ENCODE measurements at regions not wholly inside any gene's neighbourhood (a gene's known extent, or its start where the extent isn't known, plus 50 kb on each side); places are given as distances from the start of the nearest gene placed in this dataset.

DNA sequence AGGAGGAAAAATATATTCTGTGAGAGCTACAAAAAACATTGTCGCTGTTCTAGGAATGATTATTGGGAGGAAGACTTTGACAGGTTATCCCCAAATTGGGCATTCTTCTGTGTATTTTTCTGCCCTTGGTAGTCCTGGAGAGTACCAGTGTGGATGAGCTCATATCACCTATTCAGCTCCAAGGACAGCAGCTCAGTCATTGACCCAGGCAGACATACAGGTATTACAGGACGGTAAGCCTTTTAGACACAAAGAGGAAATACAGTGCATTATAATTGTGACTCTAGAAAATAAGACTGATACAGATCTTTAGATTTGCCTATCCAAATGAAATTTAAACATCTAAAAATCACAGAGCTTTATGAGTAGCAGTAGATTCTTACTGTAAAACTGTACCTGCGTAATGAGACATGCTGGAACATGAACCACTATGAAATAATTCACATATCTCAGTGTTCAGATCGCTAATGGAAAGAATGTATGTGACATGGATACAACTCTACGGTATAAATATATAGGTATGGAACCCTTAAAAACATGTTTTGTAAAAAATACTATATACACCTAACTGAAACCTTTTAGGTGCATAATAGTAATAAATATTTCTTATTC lies 56.0 kb downstream of the PLK2 start:
- DNase-seq: no peak
- intact Hi-C loops (cut with DNase I): no loop called here

DNA sequence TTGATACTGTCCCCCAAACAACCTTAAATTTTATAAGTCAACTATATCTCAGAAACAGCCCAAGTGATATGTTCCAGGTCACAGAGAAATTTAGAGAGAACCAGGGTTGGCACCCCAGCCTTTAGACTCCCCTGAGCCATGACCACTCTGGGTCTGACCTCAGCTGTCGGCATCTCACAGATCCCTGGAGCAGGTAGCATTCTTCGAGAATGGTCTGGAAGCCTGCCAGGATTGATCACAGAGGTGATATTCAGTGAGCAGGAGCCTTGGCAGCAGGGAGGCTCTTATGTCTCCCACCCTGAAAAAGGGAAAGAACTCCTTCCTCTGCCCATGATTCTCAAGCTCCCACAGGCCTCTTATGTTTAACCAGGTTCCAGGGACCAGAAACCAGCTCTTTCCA lies 58.2 kb downstream of the PLK2 start:
- no peak for DNase-seq
- intact Hi-C loops (cut with DNase I): no loop called here

DNA sequence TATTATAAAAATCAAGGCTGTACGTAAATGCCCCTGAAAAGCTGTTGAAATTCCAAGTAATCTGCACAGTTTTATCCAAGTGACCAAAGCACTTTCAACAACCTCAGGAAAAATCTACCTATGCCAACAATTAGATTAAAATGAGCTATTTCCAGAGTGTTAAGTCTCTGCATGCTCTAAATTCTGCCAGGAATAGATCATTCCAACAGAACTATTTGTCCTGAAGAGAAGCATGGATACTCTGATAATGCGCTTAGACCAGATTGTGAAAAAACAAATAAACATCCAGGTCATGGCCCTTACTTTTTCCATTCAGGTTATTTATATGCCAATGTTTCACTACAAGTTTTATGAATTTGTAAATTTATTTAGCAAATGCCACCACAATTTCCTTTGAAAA lies 59.1 kb downstream of the PLK2 start:
- DNase-seq: no peak
- intact Hi-C loops (cut with DNase I): no loop called here

DNA sequence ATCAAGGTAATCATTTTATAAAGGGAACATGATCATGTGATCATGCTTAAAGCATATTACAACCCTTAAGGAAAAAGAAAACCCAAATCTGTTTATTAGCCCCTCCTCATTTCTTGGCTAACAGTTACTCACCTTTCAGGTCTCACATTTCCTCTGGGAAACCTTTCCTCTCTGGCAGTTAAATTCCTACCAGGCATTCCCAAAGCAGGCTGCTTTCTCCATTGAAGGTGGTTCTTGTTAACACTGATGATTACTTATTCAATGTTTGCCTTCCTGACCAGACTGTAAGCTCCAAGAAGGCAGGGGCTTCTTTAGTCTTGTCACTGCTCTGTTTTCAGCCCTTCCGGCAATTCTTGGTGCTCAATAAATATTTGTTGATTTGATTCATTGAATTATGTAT lies 59.9 kb downstream of the PLK2 start:
- no peak for DNase-seq
- intact Hi-C loops (cut with DNase I): no loop called here

DNA sequence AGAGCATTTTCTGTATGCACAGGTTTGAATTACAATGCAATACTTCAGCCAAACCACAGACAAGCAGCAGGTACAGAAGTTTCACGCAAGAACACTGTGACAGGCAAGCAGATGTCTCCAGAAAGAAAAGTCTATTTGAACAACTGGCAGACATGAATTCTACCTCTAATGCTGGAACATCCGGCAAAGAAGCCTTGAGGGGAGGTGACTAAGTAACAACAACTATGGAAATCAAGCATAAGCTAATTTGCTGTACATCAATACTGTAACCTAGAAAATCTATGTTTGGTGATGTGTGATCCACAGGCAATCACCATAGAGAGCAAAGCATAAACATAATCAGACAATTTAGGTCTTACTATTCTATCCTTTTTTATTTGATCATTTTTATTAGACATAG lies 65.5 kb downstream of the PLK2 start:
- intact Hi-C loops (cut with DNase I): no loop called here

DNA sequence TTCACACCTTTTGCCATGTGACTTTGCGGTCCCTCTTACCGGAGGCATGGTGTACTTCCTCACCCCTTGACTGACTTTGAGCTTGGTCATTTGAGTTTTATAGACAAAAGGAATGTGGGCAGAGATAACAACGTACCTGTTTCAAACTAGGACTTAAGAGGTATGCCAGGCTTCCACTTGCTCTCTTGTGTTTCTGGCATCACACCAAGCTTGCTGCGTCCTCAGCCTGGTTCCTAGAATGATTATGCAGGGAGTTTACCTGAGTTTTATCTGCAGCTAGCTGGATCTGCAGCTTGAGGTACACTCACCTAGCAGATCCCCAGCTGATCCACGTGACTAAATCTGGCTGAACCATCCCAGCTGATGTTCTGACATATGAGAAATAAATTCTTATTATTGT lies 66.2 kb downstream of the PLK2 start:
- intact Hi-C loops (cut with DNase I): no loop called here
- DNase-seq: no peak

More for the DNA sequence above, 65.5 kb downstream of the PLK2 start:
- no peak for DNase-seq

DNA sequence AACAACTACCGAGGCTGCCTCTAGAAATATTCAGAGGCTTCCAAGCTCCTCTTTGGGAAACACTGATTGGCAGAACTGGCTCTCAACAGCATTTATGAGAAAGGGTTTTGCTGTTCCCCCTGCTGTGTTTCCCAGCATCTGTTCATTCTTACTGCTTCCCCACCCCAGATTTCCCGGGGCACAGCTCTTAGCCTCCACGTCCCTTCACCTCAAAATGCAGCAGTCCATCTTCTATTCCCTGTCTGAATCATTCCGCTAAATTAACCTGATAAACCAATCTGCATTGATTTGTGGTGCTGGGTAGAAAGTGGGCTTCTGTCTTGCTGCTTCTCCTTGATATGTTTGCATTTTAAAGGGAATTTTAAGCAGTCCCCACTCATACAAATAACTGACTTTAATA lies 67.4 kb downstream of the PLK2 start:
- intact Hi-C loops (cut with DNase I): no loop called here
- no peak for DNase-seq

DNA sequence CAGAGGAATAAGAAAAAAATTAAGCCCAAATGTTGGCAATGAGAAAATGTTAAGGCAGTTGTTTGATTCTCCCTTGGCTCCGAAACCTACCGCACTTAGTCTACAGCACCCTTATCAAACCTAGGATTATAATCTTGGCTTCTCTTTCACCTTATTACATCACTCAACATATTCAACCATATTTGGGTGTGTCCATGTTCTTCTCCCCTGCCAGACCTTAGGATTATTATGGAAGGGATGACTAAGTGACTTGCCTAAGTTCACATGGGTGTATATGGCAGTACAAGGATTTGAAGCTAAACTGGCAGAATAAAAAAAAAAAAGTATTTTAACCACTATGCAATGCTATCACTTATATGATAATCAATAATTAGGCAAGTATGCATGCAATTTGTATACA lies 76.4 kb downstream of the PLK2 start:
- intact Hi-C loops (cut with DNase I): no loop called here
- DNase-seq: no peak

DNA sequence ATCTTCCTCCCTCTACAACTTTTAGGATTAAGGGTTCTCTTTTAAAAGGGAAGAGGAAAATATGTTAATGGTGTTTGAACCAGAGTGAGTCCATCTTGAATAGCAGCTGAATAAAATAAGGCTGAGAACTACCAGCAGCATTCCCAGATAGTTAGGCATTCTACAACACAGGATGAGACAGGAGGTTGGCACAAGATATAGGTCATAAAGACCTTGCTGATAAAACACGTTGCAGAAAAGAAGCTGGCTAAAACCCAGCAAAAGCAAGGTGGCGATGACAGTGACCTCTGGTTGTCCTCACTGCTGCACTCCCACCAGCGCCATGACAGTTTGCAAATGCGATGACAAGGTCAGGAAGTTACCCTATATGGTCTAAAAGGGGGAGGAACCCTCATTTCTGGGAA lies 77.8 kb downstream of the PLK2 start:
- DNase-seq: no peak
- intact Hi-C loops (cut with DNase I): no loop called here

DNA sequence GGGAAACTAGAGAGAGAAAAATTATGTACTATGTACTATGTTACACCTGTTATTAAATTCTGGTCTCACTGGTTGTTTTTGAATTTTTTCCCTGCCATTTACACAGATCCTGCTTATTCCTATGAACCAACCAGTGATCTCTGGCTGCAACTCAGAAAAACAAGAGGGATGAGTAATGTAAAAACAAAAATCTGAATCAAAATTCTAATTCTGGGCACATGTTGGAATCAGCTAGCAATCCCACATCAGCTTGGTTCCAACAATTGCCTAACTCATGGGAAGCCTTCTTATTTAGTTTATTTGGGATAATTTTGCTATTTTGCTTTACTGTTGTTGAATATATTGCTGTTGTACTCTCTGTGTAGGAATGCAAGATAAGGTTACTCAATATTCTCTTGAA lies 78.3 kb downstream of the PLK2 start:
- no peak for DNase-seq

DNA sequence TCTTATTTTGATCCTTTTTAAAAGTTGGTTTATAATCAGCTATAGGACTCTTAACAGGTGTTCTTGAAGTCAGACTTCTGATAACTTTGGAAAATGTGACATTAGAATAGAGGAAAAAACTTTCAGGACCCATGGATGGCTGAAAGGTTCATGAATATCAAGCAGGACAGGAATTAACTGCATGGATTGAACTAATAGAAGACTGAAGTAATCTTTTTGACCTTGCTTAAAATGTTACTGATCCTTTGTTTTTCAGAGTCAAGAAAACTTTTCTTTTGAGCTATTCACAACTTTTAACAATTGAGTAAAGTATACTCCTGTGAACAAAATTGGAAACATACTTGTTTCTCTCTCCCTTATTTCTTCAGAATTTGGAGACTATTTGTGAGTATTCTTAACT lies 79.2 kb downstream of the PLK2 start:
- intact Hi-C loops (cut with DNase I): no loop called here
- DNase-seq: no peak

More for the DNA sequence above, 78.3 kb downstream of the PLK2 start:
- intact Hi-C loops (cut with DNase I): no loop called here

DNA sequence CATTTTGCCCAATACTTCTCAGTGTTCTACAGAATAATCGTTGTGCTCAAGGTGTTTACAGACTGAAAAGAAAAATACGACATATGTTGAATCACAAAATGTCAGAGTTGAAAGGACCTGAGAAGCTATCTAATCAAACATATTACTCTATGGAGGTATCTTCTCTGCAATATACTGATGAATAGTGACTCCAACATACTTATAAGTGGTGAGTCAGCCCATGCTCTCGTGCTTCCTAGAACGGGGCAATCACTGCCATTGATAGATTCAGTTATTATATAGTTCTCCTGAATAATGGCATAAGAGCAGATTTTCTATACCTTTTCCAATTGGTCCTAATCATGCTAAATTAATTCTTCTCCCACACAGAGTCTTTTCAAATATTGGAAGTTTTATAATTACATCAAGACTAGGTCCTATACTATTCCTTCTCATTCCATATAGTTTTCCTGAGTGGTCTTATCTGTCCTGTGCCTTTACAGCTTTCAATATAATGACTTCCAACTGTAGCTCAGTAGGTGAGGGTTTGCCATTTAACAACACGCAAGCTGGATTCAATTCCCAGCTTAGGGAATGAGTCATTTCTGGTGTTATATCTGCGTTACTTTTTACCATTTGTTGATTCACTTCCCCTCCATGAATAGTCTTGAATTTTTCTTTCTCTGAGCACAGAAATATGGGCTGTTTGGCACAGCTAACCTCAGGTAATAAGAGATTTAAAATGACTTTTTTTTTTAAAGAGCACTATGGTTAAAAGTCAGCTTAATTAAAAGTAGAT lies 81.1 kb downstream of the PLK2 start:
- DNase-seq: no peak
- intact Hi-C loops (cut with DNase I): no loop called here

DNA sequence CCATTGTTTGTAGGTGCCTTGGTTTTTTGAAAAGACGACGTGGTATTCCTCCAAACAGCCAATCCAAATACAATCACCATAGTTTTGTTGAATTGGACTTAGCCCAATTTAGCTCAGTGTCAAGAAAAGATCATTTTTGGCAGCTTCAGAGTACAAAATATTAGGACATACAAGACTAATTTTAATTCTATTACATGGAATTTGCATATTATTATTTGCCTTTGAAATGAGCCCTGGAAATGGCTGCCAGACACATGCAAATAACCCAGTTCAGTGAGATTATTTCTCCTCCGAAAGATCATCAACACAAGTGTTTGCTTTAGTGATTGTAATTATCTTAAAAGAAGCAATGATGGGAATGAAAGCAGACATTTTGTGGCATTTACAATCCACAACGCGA lies 89.3 kb downstream of the PLK2 start:
- intact Hi-C loops (cut with DNase I): no loop called here
- DNase-seq: no peak

DNA sequence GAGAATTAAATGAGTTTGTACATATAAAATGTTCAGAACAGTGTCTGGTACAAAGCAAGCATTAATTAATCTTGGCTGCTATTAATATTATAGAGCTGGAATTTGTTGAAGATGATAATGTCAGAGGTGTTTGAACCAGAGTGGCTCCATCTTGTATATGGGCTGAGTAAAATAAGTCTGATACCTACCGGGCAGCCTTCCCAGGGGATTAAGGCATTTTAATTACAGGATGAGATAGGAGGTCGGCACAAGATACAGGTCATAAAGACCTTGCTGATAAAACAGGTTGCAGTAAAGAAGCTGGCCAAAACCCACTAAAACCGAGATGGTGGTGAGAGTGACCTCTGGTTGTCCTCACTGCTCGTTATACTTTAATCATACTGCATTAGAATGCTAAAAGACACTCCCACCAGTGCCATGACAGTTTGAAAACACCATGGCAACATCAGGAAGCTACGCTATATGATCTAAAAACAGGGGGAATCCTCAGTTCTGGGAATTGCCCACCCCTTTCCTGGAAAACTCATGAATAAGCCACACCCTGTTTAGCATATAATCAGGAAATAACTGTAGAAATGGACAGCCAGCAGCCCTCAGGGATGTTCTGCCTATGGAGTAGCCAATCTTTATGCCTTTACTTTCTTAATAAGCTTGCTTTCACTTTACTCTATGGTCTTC lies 90.2 kb downstream of the PLK2 start:
- intact Hi-C loops (cut with DNase I): no loop called here
- DNase-seq: no peak

DNA sequence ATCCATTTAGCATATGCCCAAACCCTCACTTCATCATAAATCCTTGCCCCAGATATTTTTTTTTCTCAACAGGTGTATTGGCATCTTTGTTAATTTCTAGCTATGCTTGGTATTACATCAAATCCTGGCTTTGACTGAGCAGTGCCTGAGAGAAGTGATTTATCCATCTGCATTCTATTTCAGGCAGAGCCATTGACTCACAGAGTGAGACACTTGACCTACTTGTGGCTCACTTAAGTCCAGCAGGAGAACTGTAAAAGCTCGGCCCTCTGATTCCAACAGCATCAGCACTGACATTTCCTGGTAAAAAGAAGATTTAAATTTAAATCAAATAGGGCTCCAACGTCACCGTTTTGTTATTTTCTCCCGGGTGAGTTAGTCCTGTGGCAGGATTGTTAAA lies 93.4 kb downstream of the PLK2 start:
- intact Hi-C loops (cut with DNase I): no loop called here
- peak in 5 of 42 donors; percentile 5 to 44 (median 16) for DNase-seq

DNA sequence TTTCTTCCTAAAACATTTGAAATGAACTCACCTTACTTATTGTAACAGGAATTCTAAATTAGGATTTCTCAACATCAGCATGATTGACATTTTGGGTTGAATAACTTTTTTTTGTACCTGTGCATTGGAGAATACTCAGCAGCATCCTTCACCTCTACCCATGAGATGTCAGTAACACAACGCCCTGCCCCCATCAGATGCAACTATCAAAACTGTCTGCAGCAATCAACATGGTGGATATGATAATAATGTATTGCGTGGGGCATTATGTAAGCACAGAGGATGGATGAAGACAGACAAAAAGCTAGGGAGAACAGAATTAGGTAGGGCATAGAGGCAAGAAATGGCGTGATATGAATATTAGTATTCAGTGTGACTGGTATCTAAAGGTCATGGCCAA lies 94.1 kb downstream of the PLK2 start:
- DNase-seq: peak in 33 of 42 donors; percentile 2 to 80 (median 46)
- intact Hi-C loops (cut with DNase I): no loop called here

DNA sequence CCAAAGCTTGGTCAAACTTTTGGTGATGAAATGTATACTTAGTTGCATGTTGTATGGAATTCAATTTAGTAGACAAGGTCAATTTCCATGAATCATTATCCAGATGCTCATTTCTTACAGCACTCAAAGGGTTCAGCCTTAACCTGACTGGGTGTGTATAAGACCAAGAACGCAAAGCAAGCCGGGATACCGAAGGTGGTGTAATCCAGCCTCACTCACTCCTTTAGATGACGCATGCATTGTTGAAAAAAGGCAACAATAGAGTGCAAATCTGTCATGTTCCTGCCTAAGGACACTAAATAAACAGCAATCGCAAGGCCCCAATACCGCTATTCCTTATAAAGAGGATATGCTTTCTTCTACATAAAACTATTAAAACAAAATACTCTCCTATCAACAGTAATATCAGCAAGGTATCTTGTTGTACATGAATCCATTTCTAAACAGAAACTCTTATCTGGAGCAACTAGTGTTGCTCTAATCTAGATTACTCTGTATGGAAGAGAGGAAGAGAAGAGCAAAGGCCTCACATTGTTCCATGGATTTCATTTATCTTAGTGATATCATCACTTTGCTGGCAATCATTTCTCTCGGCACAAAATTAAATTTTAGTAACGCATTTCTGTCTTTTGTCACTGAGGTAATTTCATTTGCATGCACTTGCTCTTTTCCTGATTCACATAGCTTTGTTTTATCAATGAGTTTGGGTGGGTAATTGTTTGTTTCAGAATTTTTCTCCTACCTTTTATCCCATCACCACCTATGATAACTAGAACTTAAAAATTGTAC lies 96.2 kb downstream of the PLK2 start:
- no peak for DNase-seq
- intact Hi-C loops (cut with DNase I): no loop called here

DNA sequence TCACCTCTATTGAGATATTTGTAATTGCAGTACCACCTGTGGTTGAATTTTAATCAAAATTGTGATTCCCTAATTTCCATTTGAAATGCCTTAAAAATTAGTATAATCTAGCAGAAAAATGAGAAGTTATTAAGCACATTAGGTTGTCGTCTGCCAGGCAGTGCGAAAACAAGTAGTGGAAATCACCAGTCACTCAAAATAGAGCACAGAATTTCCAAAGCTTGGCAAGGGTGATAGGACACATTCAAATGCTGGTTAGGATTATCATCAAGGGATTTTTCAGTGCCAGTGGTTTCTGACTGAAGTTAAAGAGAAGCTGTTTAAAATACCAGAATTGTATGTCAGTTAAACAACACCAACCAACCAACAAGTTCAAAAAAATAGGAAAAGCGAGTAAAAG lies 97.8 kb downstream of the PLK2 start:
- intact Hi-C loops (cut with DNase I): no loop called here
- no peak for DNase-seq

DNA sequence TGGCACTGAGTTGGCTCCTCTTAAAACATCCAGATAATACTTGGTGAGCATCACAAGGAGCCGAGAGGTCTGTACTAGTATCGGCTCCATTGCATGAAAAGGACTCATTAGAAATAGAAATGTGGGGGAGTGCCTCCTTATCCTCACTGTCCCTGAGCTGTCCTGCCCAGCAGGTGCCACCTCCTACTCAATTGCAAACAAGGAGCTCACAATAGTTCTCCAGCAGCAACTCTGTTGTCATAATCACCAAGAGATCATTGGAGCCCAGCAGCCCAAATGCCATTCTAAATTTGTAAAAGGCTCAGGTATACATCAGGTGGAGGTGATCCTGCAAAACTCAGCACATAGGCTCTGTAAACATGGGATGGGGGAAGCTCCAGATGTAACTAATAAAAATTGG lies 99.1 kb downstream of the PLK2 start:
- no peak for DNase-seq
- intact Hi-C loops (cut with DNase I): no loop called here

DNA sequence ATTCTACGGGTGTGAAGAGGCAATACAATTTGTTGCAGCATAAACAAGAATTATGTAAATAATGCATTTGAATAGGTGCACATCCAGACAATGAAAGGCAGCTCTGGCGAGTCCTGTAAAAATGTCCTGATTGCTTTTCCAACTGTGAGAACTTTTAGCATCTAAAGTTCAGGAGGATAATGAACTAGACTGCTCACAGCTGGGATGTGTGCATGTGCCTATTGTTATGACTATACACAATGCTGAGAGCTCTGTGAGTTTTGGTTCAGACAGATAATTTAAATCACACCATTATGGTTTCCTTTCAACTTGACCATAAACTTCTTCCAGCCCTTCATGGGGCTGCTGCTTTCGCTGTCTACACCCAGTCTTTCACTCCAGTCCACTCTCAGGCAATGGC lies 99.9 kb downstream of the PLK2 start:
- intact Hi-C loops (cut with DNase I): no loop called here
- DNase-seq: no peak

All from head of caudate nucleus (tissue), 42 donors.